Left colon (tissue), 2 donors: ENCODE measurements at regions not wholly inside any gene's neighbourhood (a gene's known extent, or its start where the extent isn't known, plus 50 kb on each side); places are given as distances from the start of the nearest gene placed in this dataset.

Experiments used
- ATAC-seq: fragments of 200-7000 bp; cut with Tn5 transposase; one replicate; pipeline ENCODE4 v1.9.1; 2020; ENCODE audit warnings: mild to moderate bottlenecking, moderate library complexity
- DNase-seq, 2 donors: peaks; one replicate each; pipeline ENCODE4 v3.0.0-alpha.2; 2020
- intact Hi-C, 2 donors: fragments of 100-400 bp; cut with DNase I in 1 of 2; cut with micrococcal nuclease in 1 of 2; formaldehyde crosslinking; loops; one replicate each; pipeline versions ENCODE4 v1.11.2 to v1.14.0; 2022; cut with DNase I, micrococcal nuclease
- donor health status: DM: no; HTN: no; CAD: no.
- donor health status: DM: yes; HTN: yes; CAD: no.

DNA sequence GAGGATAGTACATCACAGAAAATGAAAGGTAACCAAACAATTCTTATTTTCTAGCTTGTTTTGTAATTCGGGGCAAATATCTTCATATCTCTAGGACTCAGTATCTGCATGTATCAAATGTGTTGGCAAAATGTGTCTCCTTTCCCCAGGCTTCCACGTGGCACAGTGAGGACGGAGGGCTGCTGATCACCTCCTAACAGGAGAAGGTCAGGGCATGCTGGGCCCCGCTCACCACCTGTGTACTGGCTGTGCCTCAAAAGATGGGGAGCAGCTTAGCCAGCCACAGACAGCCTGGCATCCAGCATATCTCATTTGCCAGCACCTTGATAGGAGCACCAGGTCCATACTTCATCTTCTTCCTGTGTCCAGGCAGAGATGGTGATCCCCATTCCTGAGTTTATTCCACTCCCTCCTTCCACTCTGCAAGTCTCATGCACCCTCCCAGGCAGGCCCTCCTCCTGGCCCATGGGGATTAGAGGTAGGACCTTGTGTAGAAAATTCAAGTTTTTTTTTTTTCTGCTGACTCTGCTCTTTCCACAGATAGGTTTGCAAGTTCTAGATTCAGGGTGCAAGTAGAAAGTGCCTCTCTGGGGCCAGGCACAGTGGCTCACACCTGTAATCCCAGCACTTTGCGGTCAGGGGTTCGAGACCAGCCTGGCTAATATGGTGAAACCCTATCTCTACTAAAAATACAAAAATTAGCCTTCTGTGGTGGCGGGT, 1639.0 kb upstream of the SLC10A2 start:
- no peak for DNase-seq
- no peak for ATAC-seq
- intact Hi-C loops, result no loop called here

DNA sequence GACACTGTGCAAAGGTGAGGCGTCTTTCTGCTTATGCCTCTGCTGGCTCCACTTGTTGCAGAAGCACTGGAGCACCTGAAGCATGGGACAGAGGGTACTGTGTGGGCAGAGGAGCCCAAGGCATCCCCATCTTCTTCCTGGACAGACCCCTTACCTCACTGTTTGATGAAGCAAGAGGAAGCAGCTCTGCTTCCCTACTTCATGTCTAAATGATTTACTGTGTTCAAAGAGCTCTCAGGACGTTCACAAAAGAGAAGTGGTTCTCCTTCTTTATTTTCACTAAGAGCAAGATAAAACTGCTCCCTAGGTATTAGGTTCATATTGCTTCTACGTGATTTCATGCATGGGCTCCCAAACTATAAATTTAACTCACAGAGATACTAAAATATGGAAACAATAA, 1635.4 kb upstream of the SLC10A2 start:
- intact Hi-C loops, result no loop called here
- ATAC-seq, result no peak
- DNase-seq, result no peak

GRCh38 chr13:104694397-104694796, 1628.2 kb upstream of the SLC10A2 start:
- intact Hi-C loops, result no loop called here
- ATAC-seq (no peak), DNase-seq (no peak)

GRCh38 chr13:104693126-104693525, 1626.9 kb upstream of the SLC10A2 start:
- no peak for ATAC-seq
- no peak for DNase-seq
- intact Hi-C loops, result no loop called here

GRCh38 chr13:104691767-104692467, 1625.7 kb upstream of the SLC10A2 start:
- DNase-seq, result no peak
- no peak for ATAC-seq
- intact Hi-C loops, result no loop called here

GRCh38 chr13:104686484-104686883, 1620.3 kb upstream of the SLC10A2 start:
- intact Hi-C loops, result no loop called here
- ATAC-seq (no peak), DNase-seq (no peak)

- DNase-seq (no peak), ATAC-seq (no peak)
- intact Hi-C loops, result no loop called here
Observed at GRCh38 chr13:104683789-104684188, 1617.6 kb upstream of the SLC10A2 start.

GRCh38 chr13:104678161-104678560, 1611.9 kb upstream of the SLC10A2 start:
- DNase-seq (no peak), ATAC-seq (no peak)
- intact Hi-C loops, result no loop called here

GRCh38 chr13:104671901-104672300, 1605.7 kb upstream of the SLC10A2 start:
- no peak for DNase-seq
- intact Hi-C loops, result no loop called here

GRCh38 chr13:104657196-104657595, 1591.0 kb upstream of the SLC10A2 start:
- ATAC-seq (no peak), DNase-seq (no peak)
- intact Hi-C loops, result no loop called here

More at GRCh38 chr13:104671901-104672300, 1605.7 kb upstream of the SLC10A2 start:
- no peak for ATAC-seq

DNA sequence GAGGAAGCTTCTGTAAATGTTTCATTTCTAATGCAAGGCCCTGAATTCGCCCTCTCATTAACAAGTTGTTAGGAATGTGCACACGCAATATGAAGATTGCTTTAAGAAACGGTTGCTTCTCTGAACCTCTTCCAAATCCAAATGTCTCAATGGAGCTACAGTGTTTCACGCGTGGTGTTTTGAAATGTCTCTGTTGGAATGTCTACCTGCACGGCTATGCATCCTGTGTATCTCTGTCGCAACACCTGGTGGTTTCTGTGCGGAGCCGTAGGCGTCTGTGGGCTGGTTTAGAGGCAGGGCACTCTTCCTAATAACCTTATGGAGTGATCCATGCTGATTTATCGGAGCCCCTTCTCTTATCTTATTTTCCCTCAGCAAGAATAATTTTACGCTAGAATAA, 1584.2 kb upstream of the SLC10A2 start:
- DNase-seq (no peak), ATAC-seq (no peak)
- intact Hi-C loops, result no loop called here

- ATAC-seq (no peak), DNase-seq (no peak)
- intact Hi-C loops, result no loop called here
Observed at GRCh38 chr13:104648291-104648690, 1582.1 kb upstream of the SLC10A2 start.

DNA sequence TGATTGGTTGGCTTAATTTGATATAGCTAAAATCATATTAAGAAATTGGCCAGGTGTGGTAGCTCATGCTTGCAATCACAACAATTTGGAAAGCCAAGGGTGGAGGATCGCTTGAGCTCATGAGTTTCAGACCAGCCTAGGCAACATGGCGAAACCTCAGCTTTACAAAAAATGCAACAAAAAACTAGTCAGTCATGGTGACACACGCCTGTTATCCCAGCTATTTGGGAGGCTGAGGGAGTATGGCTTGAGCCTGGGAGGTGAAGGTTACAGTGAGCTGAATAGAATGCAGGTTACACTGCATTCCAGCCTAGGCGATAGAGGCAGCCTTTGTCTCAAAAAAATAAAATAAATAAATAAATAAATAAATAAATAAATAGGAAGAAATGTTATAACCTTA, 1579.6 kb upstream of the SLC10A2 start:
- intact Hi-C loops, result no loop called here
- ATAC-seq, result no peak
- DNase-seq, result no peak

- no peak for ATAC-seq
- intact Hi-C loops, result no loop called here
- DNase-seq, result no peak
Observed at GRCh38 chr13:104641309-104641708, 1575.1 kb upstream of the SLC10A2 start.

DNA sequence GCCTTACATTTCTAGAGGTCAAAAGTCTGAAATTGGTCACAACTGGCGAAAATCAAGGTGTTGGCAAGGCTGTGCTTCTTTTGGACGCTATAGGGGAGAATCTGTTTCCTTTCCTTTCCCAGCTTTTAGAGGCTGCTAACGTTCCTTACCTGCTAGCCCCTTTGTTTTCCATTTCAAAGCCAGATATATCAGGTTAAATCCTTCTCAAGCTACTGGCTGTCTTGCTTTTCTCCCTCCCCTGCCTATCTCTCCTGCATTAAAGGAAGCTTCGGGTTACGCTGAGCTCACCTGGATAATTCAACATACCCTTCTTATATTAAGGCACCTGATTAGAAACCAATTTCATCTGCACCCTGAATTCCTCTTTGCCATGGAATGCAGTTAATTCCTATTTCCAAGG, 1569.7 kb upstream of the SLC10A2 start:
- intact Hi-C loops, result no loop called here
- ATAC-seq, result no peak
- DNase-seq, result no peak

GRCh38 chr13:104634016-104634415, 1567.8 kb upstream of the SLC10A2 start:
- DNase-seq (no peak), ATAC-seq (no peak)
- intact Hi-C loops, result no loop called here

- ATAC-seq (no peak), DNase-seq (no peak)
- intact Hi-C loops, result no loop called here
Observed at GRCh38 chr13:104632736-104633135, 1566.5 kb upstream of the SLC10A2 start.

DNA sequence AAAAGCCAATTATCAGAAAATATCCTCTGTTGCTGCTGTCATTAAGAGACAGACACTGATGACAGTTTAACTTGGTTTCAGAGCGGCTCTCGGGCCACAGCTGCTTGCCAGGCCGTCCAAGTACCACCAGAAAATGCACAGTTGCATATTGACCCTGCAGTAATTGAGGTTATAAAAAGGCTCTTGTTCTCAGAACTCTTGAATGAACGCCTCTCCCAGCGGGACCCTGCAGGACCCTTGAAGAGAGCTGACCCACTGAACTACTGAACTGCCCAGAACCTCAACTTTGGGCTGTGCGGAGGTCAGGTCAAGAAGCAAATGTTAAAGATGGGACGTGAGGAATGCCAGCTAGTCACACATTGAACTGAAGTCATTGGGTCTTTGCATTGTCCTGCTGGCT, 1559.0 kb upstream of the SLC10A2 start:
- no peak for ATAC-seq
- intact Hi-C loops, result no loop called here
- DNase-seq, result no peak

- intact Hi-C loops, result no loop called here
- no peak for ATAC-seq
- DNase-seq, result no peak
Observed at GRCh38 chr13:104616990-104617389, 1550.8 kb upstream of the SLC10A2 start.

GRCh38 chr13:104614361-104615145, 1548.3 kb upstream of the SLC10A2 start:
- intact Hi-C loops, result no loop called here
- DNase-seq (no peak), ATAC-seq (no peak)
